ENCODE measurements at regions not wholly inside any gene's neighbourhood (a gene's known extent, or its start where the extent isn't known, plus 50 kb on each side); places are given as distances from the start of the nearest gene placed in this dataset.
A peak's percentile ranks its signal among the peaks of the same experiment; 100 is the strongest.

- Histone ChIP-seq H3K4me3 (no peak overlapping the region), H3K27ac (no peak overlapping the region)
- DNase-seq (ENCODE audit: low spot score) = no peak
- no peak for TF ChIP-seq CTCF (IDR thresholded peaks at IDR 0.05)
Measured at GRCh38 chr1:82162486-82163420, 362.0 kb downstream of the ADGRL2 start.

DNA sequence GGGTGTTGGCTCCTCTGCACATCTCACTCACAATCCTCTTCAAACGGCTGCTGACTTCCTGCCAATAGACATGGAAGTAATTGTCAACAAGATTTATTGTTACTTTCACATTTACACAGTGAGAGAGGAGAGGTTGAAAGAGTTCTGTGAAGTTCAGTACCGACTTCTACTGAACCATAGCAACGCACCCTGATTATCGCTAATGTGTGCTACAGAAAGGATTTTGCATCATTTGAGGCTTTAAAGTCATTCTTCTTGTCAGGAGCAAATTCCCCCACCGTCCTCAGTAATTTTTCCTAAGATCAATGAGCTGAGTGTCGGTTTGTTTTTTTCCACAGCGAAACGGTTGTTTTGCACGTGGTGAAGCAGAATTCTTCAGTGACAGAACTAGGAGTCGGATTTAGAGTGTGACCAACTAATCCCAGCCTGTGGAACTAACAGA lies 361.0 kb downstream of the ADGRL2 start:
- DNase-seq (ENCODE audit: low spot score) = no peak
- no peak overlapping the region for H3K27ac ChIP-seq
- peak overlapping the region; percentile 32 for H3K4me3 ChIP-seq
- TF ChIP-seq CTCF (IDR thresholded peaks at IDR 0.05) = no peak

DNA sequence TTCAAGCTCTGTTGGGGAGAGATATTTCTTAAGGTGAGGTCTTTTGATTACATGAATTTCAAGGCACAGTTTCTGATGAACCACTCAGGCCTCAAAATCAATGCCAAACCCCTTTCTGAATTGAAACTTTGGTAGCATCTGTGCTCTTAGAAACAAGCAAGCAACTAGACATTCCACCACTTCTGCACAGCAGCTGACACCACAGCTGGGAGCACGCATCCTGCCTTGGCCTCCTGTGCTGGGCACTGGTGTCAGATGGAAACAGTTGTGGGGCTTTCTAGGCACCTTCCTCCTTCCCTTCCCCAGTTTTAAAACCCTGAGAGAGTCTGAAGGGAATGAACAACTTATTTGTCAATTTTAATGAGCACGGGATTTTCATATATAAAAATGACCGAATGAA lies 360.2 kb downstream of the ADGRL2 start:
- Histone ChIP-seq H3K27ac (no peak overlapping the region), H3K4me3 (no peak overlapping the region)
- no peak for DNase-seq (ENCODE audit: low spot score)
- TF ChIP-seq CTCF (IDR thresholded peaks at IDR 0.05) = no peak

DNA sequence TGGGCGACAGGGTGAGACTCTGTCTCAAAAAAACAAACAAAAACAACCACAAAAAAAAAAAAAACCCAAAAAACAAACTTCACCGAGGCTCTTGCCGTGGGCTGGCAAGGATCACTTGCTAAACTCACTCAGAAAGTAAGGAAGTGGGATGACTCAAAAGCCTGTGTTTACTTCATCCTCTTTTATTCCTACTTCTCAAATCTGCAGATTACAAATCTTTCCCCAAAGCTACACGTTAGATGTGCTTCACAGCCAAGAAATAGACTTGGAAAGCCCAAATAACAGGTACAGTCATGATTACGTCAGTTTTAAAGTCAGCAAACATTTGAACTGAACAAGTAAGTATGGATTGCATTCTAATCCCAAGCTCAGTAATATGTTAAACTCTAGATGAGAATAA lies 359.3 kb downstream of the ADGRL2 start:
- DNase-seq (ENCODE audit: low spot score) = no peak
- TF ChIP-seq CTCF (IDR thresholded peaks at IDR 0.05) = no peak
- no peak overlapping the region for H3K27ac ChIP-seq

DNA sequence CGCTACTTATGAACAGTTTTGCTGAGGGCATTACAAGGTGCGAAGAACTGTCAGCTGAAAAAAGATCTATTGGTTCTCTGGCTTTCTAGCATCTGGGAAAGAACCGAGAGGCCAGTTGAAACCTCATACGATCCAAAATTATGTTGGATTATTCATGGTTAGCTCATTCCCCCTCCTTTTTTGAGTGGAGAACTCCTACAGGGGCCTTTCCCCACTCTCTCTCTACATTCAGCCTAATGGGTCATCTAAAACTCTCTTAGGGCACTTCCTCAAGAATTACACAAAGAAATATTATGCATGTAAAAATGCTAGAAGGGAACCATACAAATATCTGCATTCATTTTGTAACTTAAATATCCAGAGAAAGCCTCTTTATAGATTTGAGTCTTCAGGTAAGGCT lies 358.2 kb downstream of the ADGRL2 start:
- TF ChIP-seq CTCF (IDR thresholded peaks at IDR 0.05) = no peak
- DNase-seq (ENCODE audit: low spot score) = no peak
- H3K4me3 ChIP-seq = no peak overlapping the region
- H3K27ac ChIP-seq = no peak overlapping the region

More for the DNA sequence above, 359.3 kb downstream of the ADGRL2 start:
- no peak overlapping the region for H3K4me3 ChIP-seq

GRCh38 chr1:82154219-82154970 lies 353.7 kb downstream of the ADGRL2 start:
- TF ChIP-seq CTCF (IDR thresholded peaks at IDR 0.05) = no peak
- Histone ChIP-seq H3K27ac (no peak overlapping the region), H3K4me3 (no peak overlapping the region)
- DNase-seq (ENCODE audit: low spot score) = no peak

Data from coronary artery (tissue), 2 donors.